Stomach (tissue), 4 donors: ENCODE measurements at regions not wholly inside any gene's neighbourhood (a gene's known extent, or its start where the extent isn't known, plus 50 kb on each side); places are given as distances from the start of the nearest gene placed in this dataset.

ENCODE experiments used
- POLR2A ChIP-seq, 4 donors: fragments of 450-650 bp; IDR thresholded peaks; one replicate each; pipeline ENCODE4 v1.6.1; 2016; ENCODE audit warnings: antibody characterized with exemption in 4 of 4, control low read depth in 2 of 4, mild to moderate bottlenecking in 1 of 4, moderate library complexity in 1 of 4
- TF ChIP-seq, protein P1 (sequence below), 7 experiments: fragments of 450-650 bp in 4 of 7; fragments of 200-600 bp in 3 of 7; sonication (generic) in 3 of 7; IDR thresholded peaks; one replicate each; pipeline ENCODE4 v1.5.1; 2016 to 2019; ENCODE audit warnings: antibody characterized with exemption in 7 of 7, control low read depth in 2 of 7, mild to moderate bottlenecking in 1 of 7

DNA sequence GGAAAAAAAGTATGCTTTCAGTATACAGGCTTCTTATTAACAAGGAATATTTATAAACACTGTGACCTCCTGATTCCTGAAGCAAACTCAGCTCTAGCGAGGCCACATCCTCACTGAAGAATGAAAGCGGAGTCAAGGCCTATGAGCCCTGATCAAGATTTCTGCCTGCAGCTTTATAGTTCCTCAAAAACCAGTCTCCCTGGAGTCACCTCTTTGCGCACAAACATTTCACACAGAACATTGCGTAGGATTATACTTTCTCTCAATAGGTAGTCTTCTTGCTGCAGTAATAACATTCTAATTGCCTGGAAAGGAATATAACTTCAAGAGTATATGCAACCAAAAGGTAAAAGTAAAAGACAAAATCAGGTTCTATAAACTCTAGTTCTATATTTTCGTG lies 62.9 kb downstream of the SLC24A2 start:
- TF ChIP-seq, protein P1, sequence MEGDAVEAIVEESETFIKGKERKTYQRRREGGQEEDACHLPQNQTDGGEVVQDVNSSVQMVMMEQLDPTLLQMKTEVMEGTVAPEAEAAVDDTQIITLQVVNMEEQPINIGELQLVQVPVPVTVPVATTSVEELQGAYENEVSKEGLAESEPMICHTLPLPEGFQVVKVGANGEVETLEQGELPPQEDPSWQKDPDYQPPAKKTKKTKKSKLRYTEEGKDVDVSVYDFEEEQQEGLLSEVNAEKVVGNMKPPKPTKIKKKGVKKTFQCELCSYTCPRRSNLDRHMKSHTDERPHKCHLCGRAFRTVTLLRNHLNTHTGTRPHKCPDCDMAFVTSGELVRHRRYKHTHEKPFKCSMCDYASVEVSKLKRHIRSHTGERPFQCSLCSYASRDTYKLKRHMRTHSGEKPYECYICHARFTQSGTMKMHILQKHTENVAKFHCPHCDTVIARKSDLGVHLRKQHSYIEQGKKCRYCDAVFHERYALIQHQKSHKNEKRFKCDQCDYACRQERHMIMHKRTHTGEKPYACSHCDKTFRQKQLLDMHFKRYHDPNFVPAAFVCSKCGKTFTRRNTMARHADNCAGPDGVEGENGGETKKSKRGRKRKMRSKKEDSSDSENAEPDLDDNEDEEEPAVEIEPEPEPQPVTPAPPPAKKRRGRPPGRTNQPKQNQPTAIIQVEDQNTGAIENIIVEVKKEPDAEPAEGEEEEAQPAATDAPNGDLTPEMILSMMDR (IDR thresholded peaks at IDR 0.05): no peak
- no peak for TF ChIP-seq POLR2A (IDR thresholded peaks at IDR 0.05)
